IMR-90 (cell line): ENCODE measurements at regions not wholly inside any gene's neighbourhood (a gene's known extent, or its start where the extent isn't known, plus 50 kb on each side); places are given as distances from the start of the nearest gene placed in this dataset.

Experiments
- ATAC-seq: fragments of 200-7000 bp; cut with Tn5 transposase; 2 replicates; pipeline ENCODE4 v1.9.1; 2020; ENCODE audit warnings: low read depth, mild to moderate bottlenecking, moderate library complexity
- BruUV-seq: library from RNA; stranded (reverse); fragments of 400-500 nt; replicated peaks from 2 replicates; lab custom pipeline; 2021; lab: Mats Ljungman, UMichigan
- CTCF ChIA-PET: fragments of 300-600 bp; formaldehyde crosslinking; extraction: SDS; loops from one replicate; lab custom pipeline; 2021; ENCODE audit warnings: antibody characterized with exemption; lab: Yijun Ruan, JAX
- POLR2A ChIA-PET: fragments of 300-600 bp; sonication (Branson Sonifier 250); formaldehyde crosslinking; loops from one replicate; lab custom pipeline; 2022; ENCODE audit warnings: antibody characterized with exemption; ENCODE audit not compliant: unreplicated experiment; lab: Charles Lee
- DNase-seq: peaks from one replicate; pipeline ENCODE4 v3.0.0; 2013
- H2AFZ ChIP-seq: replicated peaks from 2 replicates; pipeline ENCODE3; 2013; ENCODE audit warnings: low read length, mild to moderate bottlenecking; ENCODE audit not compliant: poor library complexity
- H2AK5ac ChIP-seq: 2 replicates; pipeline ENCODE4 v1.6.1; 2013; ENCODE audit warnings: low read depth, low read length, inconsistent platforms
- H2AK9ac ChIP-seq: replicated peaks from 2 replicates; pipeline ENCODE3; 2013; ENCODE audit warnings: mild to moderate bottlenecking, low read depth, low read length, moderate library complexity; ENCODE audit not compliant: poor library complexity
- H2BK120ac ChIP-seq: 2 replicates; pipeline ENCODE4 v1.6.1; 2013; ENCODE audit warnings: low read depth, low read length, inconsistent platforms
- H2BK15ac ChIP-seq: 3 replicates; pipeline ENCODE4 v1.6.1; 2013; ENCODE audit warnings: low read depth, low read length, inconsistent platforms
- H2BK20ac ChIP-seq: 2 replicates; pipeline ENCODE4 v1.6.1; 2013; ENCODE audit warnings: low read depth, mild to moderate bottlenecking, inconsistent platforms, low read length, moderate library complexity
- H2BK5ac ChIP-seq: 2 replicates; pipeline ENCODE4 v1.6.1; 2013; ENCODE audit warnings: mild to moderate bottlenecking, low read depth, low read length, inconsistent platforms; ENCODE audit not compliant: poor library complexity, severe bottlenecking
- H3K14ac ChIP-seq: replicated peaks from 2 replicates; pipeline ENCODE4 v1.6.1; 2013; ENCODE audit warnings: low read depth, low read length, inconsistent platforms
- H3K18ac ChIP-seq: 2 replicates; pipeline ENCODE4 v1.6.1; 2013; ENCODE audit warnings: low read depth, low read length, control low read depth
- H3K23ac ChIP-seq: 2 replicates; pipeline ENCODE4 v1.6.1; 2013; ENCODE audit warnings: low read depth, low read length, inconsistent platforms
- H3K27ac ChIP-seq: 2 replicates; pipeline ENCODE4 v1.5.1; 2013; ENCODE audit warnings: mild to moderate bottlenecking, control low read depth, low read length; ENCODE audit not compliant: insufficient read depth
- H3K27me3 ChIP-seq: 2 replicates; pipeline ENCODE4 v1.6.1; 2013; ENCODE audit warnings: low read length; ENCODE audit not compliant: control insufficient read depth, insufficient read depth
- H3K36me3 ChIP-seq: 2 replicates; pipeline ENCODE4 v1.6.1; 2013; ENCODE audit warnings: low read length, mixed read lengths; ENCODE audit not compliant: control insufficient read depth, insufficient read depth
- H3K4ac ChIP-seq: 2 replicates; pipeline ENCODE4 v1.6.1; 2013; ENCODE audit warnings: low read depth, low read length, inconsistent platforms
- H3K4me1 ChIP-seq: 2 replicates; pipeline ENCODE4 v1.6.1; 2013; ENCODE audit warnings: low read length, mixed read lengths; ENCODE audit not compliant: control insufficient read depth, insufficient read depth
- H3K4me2 ChIP-seq: 2 replicates; pipeline ENCODE4 v1.6.1; 2013; ENCODE audit warnings: low read depth, mild to moderate bottlenecking, control low read depth, low read length, moderate library complexity
- H3K4me3 ChIP-seq: 2 replicates; pipeline ENCODE4 v1.5.1; 2013; ENCODE audit warnings: low read depth, mild to moderate bottlenecking, control low read depth, low read length, moderate library complexity; ENCODE audit not compliant: insufficient read depth
- H3K56ac ChIP-seq: 2 replicates; pipeline ENCODE4 v1.6.1; 2013; ENCODE audit warnings: low read length, inconsistent platforms; ENCODE audit not compliant: insufficient read depth; ENCODE audit errors: extremely low read depth
- H3K79me1 ChIP-seq, 2 experiments: 2 replicates each; pipeline ENCODE4 v1.6.1; 2013; ENCODE audit warnings: low read length in 2 of 2, inconsistent platforms in 1 of 2, low read depth in 1 of 2
- H3K9ac ChIP-seq: 2 replicates; pipeline ENCODE4 v1.6.1; 2013; ENCODE audit warnings: low read depth, low read length, control low read depth
- H3K9me1 ChIP-seq: 2 replicates; pipeline ENCODE4 v1.6.1; 2013; ENCODE audit warnings: low read length, inconsistent platforms; ENCODE audit not compliant: insufficient read depth
- H3K9me3 ChIP-seq: 2 replicates; pipeline ENCODE4 v1.6.1; 2013; ENCODE audit warnings: low read length; ENCODE audit not compliant: control insufficient read depth, insufficient read depth
- H4K20me1 ChIP-seq: 2 replicates; pipeline ENCODE4 v1.6.1; 2013; ENCODE audit warnings: low read length, inconsistent platforms; ENCODE audit not compliant: insufficient read depth
- H4K5ac ChIP-seq: 2 replicates; pipeline ENCODE4 v1.6.1; 2013; ENCODE audit warnings: mild to moderate bottlenecking, low read depth, low read length, control low read depth
- H4K8ac ChIP-seq, 2 experiments: 2 replicates each; pipeline ENCODE4 v1.6.1; 2013; ENCODE audit warnings: low read depth in 2 of 2, low read length in 2 of 2, control low read depth in 1 of 2, inconsistent platforms in 1 of 2
- H4K91ac ChIP-seq: 2 replicates; pipeline ENCODE4 v1.6.1; 2013; ENCODE audit warnings: low read depth, low read length, inconsistent platforms; ENCODE audit not compliant: insufficient read depth
- RFX5 ChIP-seq: IDR thresholded peaks from 2 replicates; pipeline ENCODE4 v1.8.0; 2012; ENCODE audit warnings: low read depth, mild to moderate bottlenecking, low read length, moderate library complexity
- WGBS, 2 experiments: methylation state at CpG; one replicate each; pipeline versions ENCODE4 v1.1.5 to v1.1.7; 2013; ENCODE audit warnings: missing lambda C conversion rate in 2 of 2; ENCODE audit not compliant: insufficient read length in 1 of 2; ENCODE audit errors: extremely low coverage in 2 of 2; 5-methylcytosine and 5-hydroxymethylcytosine counted together
- dilution Hi-C: fragments of 300-500 bp; cut with HindIII; formaldehyde crosslinking; loops from one replicate; pipeline ENCODE4 v1.14.3; 2018; ENCODE audit warnings: low sequenced_read_pairs; ENCODE audit not compliant: unreplicated experiment
- in situ Hi-C: fragments of 300-500 bp; cut with MboI; formaldehyde crosslinking; loops from 3 replicates; pipeline ENCODE4 v1.14.3; 2019; ENCODE audit warnings: low sequenced_read_pairs, inconsistent platforms, mixed read lengths
- intact Hi-C: fragments of 100-400 bp; cut with micrococcal nuclease; formaldehyde crosslinking; loops from 2 replicates; pipeline ENCODE4 v1.10.0; 2022

DNA sequence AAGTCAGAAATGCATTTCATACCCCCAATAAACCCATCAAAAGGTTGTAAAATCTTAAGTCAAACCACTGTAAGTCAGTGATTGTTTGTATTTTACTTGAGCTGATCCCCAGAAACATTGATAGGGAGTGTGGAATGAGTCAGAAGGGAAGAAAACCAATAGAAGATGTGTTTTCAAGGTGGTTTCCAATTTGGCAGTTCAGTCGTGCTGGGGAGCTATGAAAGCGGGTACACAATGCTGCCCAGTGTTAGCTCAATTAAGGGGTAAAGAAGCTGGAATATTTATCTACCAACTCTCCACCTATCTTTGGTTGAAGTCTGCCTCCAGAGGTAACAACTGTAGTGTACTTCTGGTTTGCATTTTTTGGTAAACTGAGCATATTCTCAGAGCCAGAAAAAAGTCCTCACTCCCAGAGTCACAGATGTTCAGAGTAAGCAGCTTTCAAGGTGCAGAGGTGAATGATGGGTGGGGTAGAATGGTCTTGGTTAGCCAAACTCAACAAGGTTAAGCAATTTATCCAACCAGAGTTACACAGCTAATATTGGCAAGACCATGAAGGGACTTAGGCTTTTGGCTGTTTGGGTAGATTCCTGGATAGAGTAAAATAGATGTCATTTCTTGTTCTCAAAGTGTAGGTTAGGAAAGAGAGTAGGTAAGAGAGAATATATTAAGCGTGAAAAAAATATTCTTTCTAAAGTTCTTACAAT is 202.9 kb upstream of the ADGRL2 start:
- Histone ChIP-seq H3K4me2 (no peak overlapping the region), H3K23ac (no peak overlapping the region), H4K8ac (no peak overlapping the region), H3K4me3 (no peak overlapping the region), H2AK9ac (no peak overlapping the region), H2BK120ac (no peak overlapping the region), H3K79me1 (no peaks in the 10 kb centered on the region), H2AFZ (no peak overlapping the region), H2BK20ac (no peak overlapping the region), H2BK15ac (no peak overlapping the region), H3K9ac (no peak overlapping the region), H3K4me1 (no peaks in the 10 kb centered on the region), H4K5ac (no peak overlapping the region), H3K9me1 (no peaks in the 10 kb centered on the region), H3K27ac (no peak overlapping the region), H3K9me3 (no peaks in the 10 kb centered on the region), H3K56ac (no peak overlapping the region), H3K27me3 (no peaks in the 10 kb centered on the region), H2BK5ac (no peak overlapping the region), H2AK5ac (no peak overlapping the region), H3K4ac (no peak overlapping the region), H4K20me1 (no peaks in the 10 kb centered on the region), H3K18ac (no peak overlapping the region), H3K36me3 (no peaks in the 10 kb centered on the region), H4K91ac (no peak overlapping the region), H3K14ac (no peak overlapping the region)
- no peak for TF ChIP-seq RFX5
- ChIA-PET POLR2A (interaction anchor here (0.5 kb wide), 1 partner anchor 39 kb away, joined by 3 read pairs; no protein-coding TSS in a partner anchor), CTCF (no interaction called here)
- in situ Hi-C loops (no loop called here), dilution Hi-C loops (no loop called here), intact Hi-C loops (no loop called here)
- no CpG with 5 or more reads among the region's 3 CpGs for WGBS, 2 experiments
- DNase-seq: no peak
- ATAC-seq: no peak
- BruUV-seq: no TSS peak
